Panc1 (cell line): ENCODE measurements at regions not wholly inside any gene's neighbourhood (a gene's known extent, or its start where the extent isn't known, plus 50 kb on each side); places are given as distances from the start of the nearest gene placed in this dataset.

ENCODE experiments used
- ATAC-seq: fragments of 200-7000 bp; cut with Tn5 transposase; 2 replicates; pipeline ENCODE4 v1.9.1; 2020; ENCODE audit warnings: mild to moderate bottlenecking, moderate library complexity
- BruUV-seq: library from RNA; stranded (reverse); fragments of 400-500 nt; replicated peaks from 2 replicates; lab custom pipeline; 2021; lab: Mats Ljungman, UMichigan
- CTCF ChIA-PET: fragments of 300-600 bp; sonication (Branson Sonifier 250); formaldehyde crosslinking; loops from one replicate; lab custom pipeline; 2022; ENCODE audit warnings: antibody characterized with exemption; lab: Charles Lee
- POLR2A ChIA-PET: fragments of 300-600 bp; sonication (Branson Sonifier 250); formaldehyde crosslinking; loops from one replicate; lab custom pipeline; 2022; ENCODE audit warnings: antibody characterized with exemption; lab: Charles Lee
- DNase-seq: peaks from one replicate; pipeline ENCODE4 v3.0.0-alpha.2; 2010; ENCODE audit warnings: low read depth, low spot score
- H3K27ac ChIP-seq: 2 replicates; pipeline ENCODE4 v1.5.1; 2011; ENCODE audit warnings: mild to moderate bottlenecking, low read length, inconsistent platforms
- H3K27me3 ChIP-seq: fragments of 200-500 bp; sonication (Bioruptor generic); 2 replicates; pipeline ENCODE4 v1.6.0; 2014; ENCODE audit warnings: low read length, inconsistent platforms; ENCODE audit not compliant: control insufficient read depth, insufficient read depth
- H3K36me3 ChIP-seq: fragments of 200-500 bp; sonication (Bioruptor generic); 2 replicates; pipeline ENCODE4 v1.5.1; 2014; ENCODE audit warnings: inconsistent platforms, mild to moderate bottlenecking, low read length, moderate library complexity; ENCODE audit not compliant: control insufficient read depth, insufficient read depth
- H3K4me1 ChIP-seq: 2 replicates; pipeline ENCODE4 v1.5.1; 2011; ENCODE audit warnings: inconsistent platforms, mild to moderate bottlenecking, low read length, moderate library complexity; ENCODE audit not compliant: control insufficient read depth, insufficient read depth
- H3K4me3 ChIP-seq, 2 experiments: 2 replicates each; pipeline ENCODE4 v1.5.1; 2011 to 2012; ENCODE audit warnings: low read depth in 2 of 2, low read length in 2 of 2, mild to moderate bottlenecking in 2 of 2, inconsistent platforms in 1 of 2, moderate library complexity in 1 of 2
- H3K9me3 ChIP-seq: fragments of 200-500 bp; sonication (Bioruptor generic); 2 replicates; pipeline ENCODE4 v1.5.1; 2014; ENCODE audit warnings: low read depth, mild to moderate bottlenecking, inconsistent platforms, low read length, moderate library complexity; ENCODE audit not compliant: control insufficient read depth, insufficient read depth
- CTCF ChIP-seq: fragments of 450-650 bp; IDR thresholded peaks from 2 replicates; pipeline ENCODE4 v1.5.1; 2017; ENCODE audit warnings: mild to moderate bottlenecking
- POLR2AphosphoS5 ChIP-seq: IDR thresholded peaks from 2 replicates; pipeline ENCODE4 v1.6.1; 2012; ENCODE audit warnings: mild to moderate bottlenecking, low read depth, low read length, moderate library complexity
- REST ChIP-seq, 2 experiments: IDR thresholded peaks; 2 replicates each; pipeline ENCODE4 v1.6.1; 2011 to 2012; ENCODE audit warnings: low read depth in 2 of 2, control low read depth in 1 of 2, low read length in 1 of 2, mild to moderate bottlenecking in 1 of 2, moderate library complexity in 1 of 2; ENCODE audit not compliant: insufficient read depth in 1 of 2
- SIN3A ChIP-seq: IDR thresholded peaks from 2 replicates; pipeline ENCODE4 v1.6.1; 2012; ENCODE audit warnings: low read depth, mild to moderate bottlenecking, low read length, moderate library complexity, borderline replicate concordance; ENCODE audit not compliant: insufficient read depth
- TCF7L2 ChIP-seq: IDR thresholded peaks from 2 replicates; pipeline ENCODE4 v1.6.1; 2011; ENCODE audit warnings: mild to moderate bottlenecking, low read depth, low read length, inconsistent platforms
- in situ Hi-C: cut with HindIII; loops from 2 replicates; pipeline ENCODE4 v1.10.0; 2016; ENCODE audit warnings: low sequenced_read_pairs, low pct_unique_long_range_greater_than_20kb
- intact Hi-C: fragments of 100-400 bp; cut with micrococcal nuclease; formaldehyde crosslinking; loops from one replicate; pipeline ENCODE4 v1.10.0; 2022; ENCODE audit not compliant: unreplicated experiment

GRCh38 chr17:5711344-5711743 lies 127.0 kb upstream of the NLRP1 start:
- no peaks in the 10 kb centered on the region for H3K4me1 ChIP-seq
- H3K27me3 ChIP-seq: no peaks in the 10 kb centered on the region
- intact Hi-C loops: no loop called here
- no peak overlapping the region for H3K4me3 ChIP-seq
- H3K27ac ChIP-seq: no peak overlapping the region
- ChIA-PET CTCF (no interaction called here), POLR2A (no interaction called here)
- in situ Hi-C loops: no loop called here
- ATAC-seq: no peak
- TF ChIP-seq CTCF (no peak), REST (IDR thresholded peaks at IDR 0.05; ENCODE audit: insufficient read depth in 1 of 2, low read depth in 2 of 2, low read length in 1 of 2) (no peak), POLR2AphosphoS5 (no peak), TCF7L2 (no peak), SIN3A (no peak)
- no peaks in the 10 kb centered on the region for H3K36me3 ChIP-seq
- no TSS peak for BruUV-seq
- no peaks in the 10 kb centered on the region for H3K9me3 ChIP-seq
- DNase-seq: no peak

- Histone ChIP-seq H3K9me3 (no peaks in the 10 kb centered on the region), H3K27ac (no peak overlapping the region), H3K4me1 (no peaks in the 10 kb centered on the region), H3K36me3 (no peaks in the 10 kb centered on the region), H3K4me3 (no peak overlapping the region), H3K27me3 (no peaks in the 10 kb centered on the region)
- no TSS peak for BruUV-seq
- DNase-seq: no peak
- CTCF ChIA-PET: no interaction called here
- POLR2A ChIA-PET: no interaction called here
- ATAC-seq: no peak
- in situ Hi-C loops: no loop called here
- intact Hi-C loops: no loop called here
- TF ChIP-seq TCF7L2: no peak
- TF ChIP-seq SIN3A: no peak
- TF ChIP-seq POLR2AphosphoS5: no peak
- no peak for TF ChIP-seq CTCF
- no peak for TF ChIP-seq REST (IDR thresholded peaks at IDR 0.05; ENCODE audit: insufficient read depth in 1 of 2, low read depth in 2 of 2, low read length in 1 of 2)
Measured at GRCh38 chr17:5714993-5715392, 130.7 kb upstream of the NLRP1 start.
